ENCODE measurements at regions not wholly inside any gene's neighbourhood (a gene's known extent, or its start where the extent isn't known, plus 50 kb on each side); places are given as distances from the start of the nearest gene placed in this dataset.

- Histone ChIP-seq H3K27me3 (no peaks in the 10 kb centered on the region), H3K36me3 (no peaks in the 10 kb centered on the region), H3K27ac (no peak overlapping the region), H3K4me1 (peaks cover 11 to 37% (median 21%) of the 10 kb centered on the region in 4 donors), H3K9me3 (no peaks in the 10 kb centered on the region), H3K4me3 (no peak overlapping the region)
- TF ChIP-seq CTCF (IDR thresholded peaks at IDR 0.05) (no peak), POLR2AphosphoS5 (IDR thresholded peaks at IDR 0.05) (no peak), EP300 (IDR thresholded peaks at IDR 0.05; ENCODE audit: low read depth) (no peak), POLR2A (IDR thresholded peaks at IDR 0.05) (no peak)
- in situ Hi-C loops (cut with MboI; ENCODE audit: low pct_ligation_motif_present in 1 of 4, low pct_unique_long_range_greater_than_20kb in 1 of 4, low sequenced_read_pairs in 3 of 4), result no loop called here
- intact Hi-C loops (cut with DNase I; ENCODE audit: low total_unique reads), result no loop called here
- no peak for DNase-seq
- 50 to 75% methylated on average over 2 of the region's 2 CpGs for WGBS, 2 donors (ENCODE audit: low coverage in 1 of 2)
These were observed 104.8 kb downstream of the GLUL start for GRCh38 chr1:182286761-182287160.

GRCh38 chr1:182283746-182284544 is 107.6 kb downstream of the GLUL start:
- intact Hi-C loops (cut with DNase I; ENCODE audit: low total_unique reads), result no loop called here
- no peaks in the 10 kb centered on the region for H3K9me3 ChIP-seq
- peaks cover under 1 to 11% (median 2%) of the 10 kb centered on the region in 4 donors for H3K4me1 ChIP-seq
- TF ChIP-seq POLR2AphosphoS5 (IDR thresholded peaks at IDR 0.05) (no peak), POLR2A (IDR thresholded peaks at IDR 0.05) (no peak), EP300 (IDR thresholded peaks at IDR 0.05; ENCODE audit: low read depth) (no peak), CTCF (IDR thresholded peaks at IDR 0.05) (no peak)
- DNase-seq, result no peak
- H3K36me3 ChIP-seq, result no peaks in the 10 kb centered on the region
- in situ Hi-C loops (cut with MboI; ENCODE audit: low pct_ligation_motif_present in 1 of 4, low pct_unique_long_range_greater_than_20kb in 1 of 4, low sequenced_read_pairs in 3 of 4), result no loop called here
- 68 to 86% methylated on average over 1 to 3 of the region's 3 CpGs for WGBS, 2 donors (ENCODE audit: low coverage in 1 of 2)
- no peak overlapping the region for H3K4me3 ChIP-seq
- no peak overlapping the region for H3K27ac ChIP-seq
- H3K27me3 ChIP-seq, result no peaks in the 10 kb centered on the region

- no peak for DNase-seq
- Histone ChIP-seq H3K4me1 (peaks cover 0 to 7% (median 0%) of the 10 kb centered on the region in 4 donors), H3K27ac (no peak overlapping the region), H3K9me3 (no peaks in the 10 kb centered on the region), H3K36me3 (no peaks in the 10 kb centered on the region), H3K4me3 (no peak overlapping the region), H3K27me3 (no peaks in the 10 kb centered on the region)
- TF ChIP-seq POLR2AphosphoS5 (IDR thresholded peaks at IDR 0.05) (no peak), POLR2A (IDR thresholded peaks at IDR 0.05) (no peak), CTCF (IDR thresholded peaks at IDR 0.05) (no peak), EP300 (IDR thresholded peaks at IDR 0.05; ENCODE audit: low read depth) (no peak)
- in situ Hi-C loops (cut with MboI; ENCODE audit: low pct_ligation_motif_present in 1 of 4, low pct_unique_long_range_greater_than_20kb in 1 of 4, low sequenced_read_pairs in 3 of 4) (no loop called here), intact Hi-C loops (cut with DNase I; ENCODE audit: low total_unique reads) (no loop called here)
- 86 to 100% methylated on average over 3 to 6 of the region's 6 CpGs for WGBS, 2 donors (ENCODE audit: low coverage in 1 of 2)
These were observed 110.0 kb downstream of the GLUL start for GRCh38 chr1:182281541-182281940.

GRCh38 chr1:182280504-182280900 is 111.1 kb downstream of the GLUL start:
- no peaks in the 10 kb centered on the region for H3K36me3 ChIP-seq
- H3K27ac ChIP-seq, result no peak overlapping the region
- TF ChIP-seq CTCF (IDR thresholded peaks at IDR 0.05) (no peak), POLR2AphosphoS5 (IDR thresholded peaks at IDR 0.05) (no peak), POLR2A (IDR thresholded peaks at IDR 0.05) (no peak), EP300 (IDR thresholded peaks at IDR 0.05; ENCODE audit: low read depth) (no peak)
- no peaks in the 10 kb centered on the region for H3K9me3 ChIP-seq
- DNase-seq, result no peak
- peaks cover 0 to 6% (median 0%) of the 10 kb centered on the region in 4 donors for H3K4me1 ChIP-seq
- in situ Hi-C loops (cut with MboI; ENCODE audit: low pct_ligation_motif_present in 1 of 4, low pct_unique_long_range_greater_than_20kb in 1 of 4, low sequenced_read_pairs in 3 of 4) (no loop called here), intact Hi-C loops (cut with DNase I; ENCODE audit: low total_unique reads) (no loop called here)
- no peak overlapping the region for H3K4me3 ChIP-seq
- 98 to 100% methylated on average over 2 of the region's 2 CpGs for WGBS, 2 donors (ENCODE audit: low coverage in 1 of 2)
- no peaks in the 10 kb centered on the region for H3K27me3 ChIP-seq
